ENCODE measurements at regions not wholly inside any gene's neighbourhood (a gene's known extent, or its start where the extent isn't known, plus 50 kb on each side); places are given as distances from the start of the nearest gene placed in this dataset.

GRCh38 chr9:90245661-90246060 lies 397.0 kb downstream of the DIRAS2 start:
- TF ChIP-seq ZBTB7A (IDR thresholded peaks at IDR 0.05; ENCODE audit: low read depth) (no peak), TCF12 (IDR thresholded peaks at IDR 0.05; ENCODE audit: low read depth) (no peak)
